Upper lobe of left lung (tissue), 4 donors: ENCODE measurements at regions not wholly inside any gene's neighbourhood (a gene's known extent, or its start where the extent isn't known, plus 50 kb on each side); places are given as distances from the start of the nearest gene placed in this dataset.

Source experiments
- EP300 ChIP-seq, 4 donors: sonication (generic); formaldehyde crosslinking; IDR thresholded peaks; one replicate each; pipeline ENCODE4 v1.5.1; 2017; ENCODE audit warnings: antibody characterized with exemption in 4 of 4, control low read depth in 2 of 4
- POLR2A ChIP-seq, 4 donors: fragments of 450-650 bp; IDR thresholded peaks; one replicate each; pipeline ENCODE4 v1.5.1; 2016 to 2017; ENCODE audit warnings: antibody characterized with exemption in 4 of 4, mild to moderate bottlenecking in 2 of 4
- POLR2AphosphoS5 ChIP-seq, 2 donors: sonication (generic); formaldehyde crosslinking; IDR thresholded peaks; one replicate each; pipeline ENCODE4 v1.5.1; 2017; ENCODE audit warnings: antibody characterized with exemption in 2 of 2
- TF ChIP-seq, protein P1 (sequence below), 6 experiments: fragments of 450-650 bp in 4 of 6; fragments of 200-600 bp in 2 of 6; sonication (generic) in 2 of 6; IDR thresholded peaks; one replicate each; pipeline ENCODE4 v1.5.1; 2016 to 2019; ENCODE audit warnings: antibody characterized with exemption in 6 of 6

DNA sequence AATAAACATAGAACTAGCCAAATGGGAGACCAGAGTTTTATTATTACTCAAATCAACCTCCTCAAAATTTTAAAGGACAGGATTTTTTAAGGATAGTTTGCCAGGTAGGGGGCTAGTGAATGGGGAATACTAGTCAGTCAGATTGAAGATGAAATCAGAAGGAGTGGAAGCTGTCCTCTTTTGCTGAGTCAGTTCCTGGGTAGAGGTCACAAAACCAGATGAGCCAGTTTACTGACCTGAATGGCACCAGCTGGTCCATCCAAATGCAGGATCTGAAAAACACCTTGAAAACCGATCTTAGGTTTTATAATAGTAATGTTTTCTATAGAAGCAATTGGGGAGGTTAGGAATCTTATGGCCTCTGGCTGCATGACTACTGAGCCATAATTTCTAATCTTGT is 558.2 kb downstream of the PKHD1 start:
- TF ChIP-seq, protein P1, sequence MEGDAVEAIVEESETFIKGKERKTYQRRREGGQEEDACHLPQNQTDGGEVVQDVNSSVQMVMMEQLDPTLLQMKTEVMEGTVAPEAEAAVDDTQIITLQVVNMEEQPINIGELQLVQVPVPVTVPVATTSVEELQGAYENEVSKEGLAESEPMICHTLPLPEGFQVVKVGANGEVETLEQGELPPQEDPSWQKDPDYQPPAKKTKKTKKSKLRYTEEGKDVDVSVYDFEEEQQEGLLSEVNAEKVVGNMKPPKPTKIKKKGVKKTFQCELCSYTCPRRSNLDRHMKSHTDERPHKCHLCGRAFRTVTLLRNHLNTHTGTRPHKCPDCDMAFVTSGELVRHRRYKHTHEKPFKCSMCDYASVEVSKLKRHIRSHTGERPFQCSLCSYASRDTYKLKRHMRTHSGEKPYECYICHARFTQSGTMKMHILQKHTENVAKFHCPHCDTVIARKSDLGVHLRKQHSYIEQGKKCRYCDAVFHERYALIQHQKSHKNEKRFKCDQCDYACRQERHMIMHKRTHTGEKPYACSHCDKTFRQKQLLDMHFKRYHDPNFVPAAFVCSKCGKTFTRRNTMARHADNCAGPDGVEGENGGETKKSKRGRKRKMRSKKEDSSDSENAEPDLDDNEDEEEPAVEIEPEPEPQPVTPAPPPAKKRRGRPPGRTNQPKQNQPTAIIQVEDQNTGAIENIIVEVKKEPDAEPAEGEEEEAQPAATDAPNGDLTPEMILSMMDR (IDR thresholded peaks at IDR 0.05): no peak
- TF ChIP-seq POLR2AphosphoS5 (IDR thresholded peaks at IDR 0.05): no peak
- no peak for TF ChIP-seq POLR2A (IDR thresholded peaks at IDR 0.05)
- TF ChIP-seq EP300 (IDR thresholded peaks at IDR 0.05): no peak
